Endometrium (tissue), 2 donors: ENCODE measurements at regions not wholly inside any gene's neighbourhood (a gene's known extent, or its start where the extent isn't known, plus 50 kb on each side); places are given as distances from the start of the nearest gene placed in this dataset.
"Not testable (repeated sequence)": the region's sequence is repeated elsewhere in the genome, so short reads cannot be mapped to it uniquely, and the experiment has no call there.

Source experiments
- FAIRE-seq: peaks from 2 replicates; lab custom pipeline; 2012; peaks lifted over from hg19 to GRCh38; lab: Jason Lieb, UNC
- donor health status: control.
- donor health status: control.

DNA sequence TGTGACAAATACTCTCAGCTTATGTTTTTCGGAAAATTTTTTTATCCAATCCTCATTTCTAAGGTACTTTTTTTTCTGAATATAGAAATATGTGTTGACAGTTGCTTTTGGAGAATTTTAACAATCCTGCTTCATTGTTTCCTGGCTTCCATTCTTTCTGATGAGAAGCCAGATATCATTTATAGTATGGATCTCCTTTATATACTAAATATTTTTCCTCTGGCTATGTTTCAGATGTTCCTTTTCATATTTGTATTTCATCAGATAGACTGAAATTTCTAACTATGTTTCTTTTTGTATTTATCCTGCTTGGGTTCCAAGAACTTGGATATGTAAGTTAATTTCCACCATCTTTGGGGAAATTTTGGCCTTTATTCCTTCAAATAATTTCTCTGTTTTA is 138.9 kb upstream of the CDH11 start:
- FAIRE-seq = no peak

DNA sequence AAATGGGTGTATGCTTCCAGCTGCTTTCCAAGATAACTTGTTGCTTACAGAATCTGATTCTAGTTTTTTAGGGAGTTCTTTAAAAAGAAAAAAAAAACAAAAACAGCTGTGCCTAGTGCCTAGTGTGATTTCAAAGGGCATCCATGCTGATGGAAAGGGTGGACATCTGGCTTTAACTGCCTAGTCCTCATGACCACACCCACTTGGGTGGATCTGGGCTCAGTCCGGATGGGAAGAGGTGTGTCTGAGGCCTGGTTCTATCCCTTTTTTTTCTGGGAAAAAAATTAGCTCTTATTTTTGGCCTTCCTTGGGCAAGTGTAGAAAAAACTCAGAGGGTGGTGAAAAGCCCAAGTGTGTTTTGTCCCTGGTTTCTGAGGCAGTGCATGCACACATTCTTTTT is 132.3 kb upstream of the CDH11 start:
- no peak for FAIRE-seq

DNA sequence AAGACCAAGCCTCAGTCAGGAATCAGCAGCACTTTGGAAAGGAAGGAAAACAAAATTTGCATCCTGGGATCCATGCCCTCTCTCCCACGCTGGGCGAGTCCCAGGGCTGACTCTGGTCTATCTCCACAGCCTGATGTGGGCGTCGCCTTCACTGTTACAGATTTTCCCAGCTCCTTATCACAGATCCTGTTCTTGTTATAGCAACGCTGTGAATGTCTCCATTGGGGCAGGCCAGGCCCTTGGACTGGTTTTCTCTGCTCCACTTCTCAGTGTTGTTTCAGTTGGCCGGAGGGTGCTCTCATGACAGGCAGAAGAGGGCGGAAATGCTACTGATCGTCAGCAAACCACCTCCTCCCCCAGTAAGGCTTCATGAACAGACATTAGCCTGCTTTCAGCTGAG is 127.9 kb upstream of the CDH11 start:
- peak; percentile 64 for FAIRE-seq

DNA sequence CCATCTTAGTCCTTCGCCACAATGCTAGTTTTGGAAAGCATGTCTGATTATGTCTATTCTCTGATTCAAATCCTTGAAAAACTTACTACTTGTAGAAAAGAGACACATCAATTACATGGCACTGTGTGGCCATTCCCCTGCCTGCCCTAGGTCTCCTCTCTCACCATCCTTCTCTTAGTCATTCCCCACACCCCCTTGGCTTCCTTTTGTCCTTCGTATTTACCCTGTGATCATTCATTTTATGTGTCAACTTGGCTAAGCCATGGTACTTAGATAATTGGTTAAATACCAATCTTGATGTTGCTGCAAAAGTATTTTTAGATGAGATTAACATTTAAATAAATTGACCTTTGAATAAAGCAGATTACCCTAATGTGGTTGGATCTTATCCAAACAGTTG is 122.9 kb upstream of the CDH11 start:
- FAIRE-seq = no peak

DNA sequence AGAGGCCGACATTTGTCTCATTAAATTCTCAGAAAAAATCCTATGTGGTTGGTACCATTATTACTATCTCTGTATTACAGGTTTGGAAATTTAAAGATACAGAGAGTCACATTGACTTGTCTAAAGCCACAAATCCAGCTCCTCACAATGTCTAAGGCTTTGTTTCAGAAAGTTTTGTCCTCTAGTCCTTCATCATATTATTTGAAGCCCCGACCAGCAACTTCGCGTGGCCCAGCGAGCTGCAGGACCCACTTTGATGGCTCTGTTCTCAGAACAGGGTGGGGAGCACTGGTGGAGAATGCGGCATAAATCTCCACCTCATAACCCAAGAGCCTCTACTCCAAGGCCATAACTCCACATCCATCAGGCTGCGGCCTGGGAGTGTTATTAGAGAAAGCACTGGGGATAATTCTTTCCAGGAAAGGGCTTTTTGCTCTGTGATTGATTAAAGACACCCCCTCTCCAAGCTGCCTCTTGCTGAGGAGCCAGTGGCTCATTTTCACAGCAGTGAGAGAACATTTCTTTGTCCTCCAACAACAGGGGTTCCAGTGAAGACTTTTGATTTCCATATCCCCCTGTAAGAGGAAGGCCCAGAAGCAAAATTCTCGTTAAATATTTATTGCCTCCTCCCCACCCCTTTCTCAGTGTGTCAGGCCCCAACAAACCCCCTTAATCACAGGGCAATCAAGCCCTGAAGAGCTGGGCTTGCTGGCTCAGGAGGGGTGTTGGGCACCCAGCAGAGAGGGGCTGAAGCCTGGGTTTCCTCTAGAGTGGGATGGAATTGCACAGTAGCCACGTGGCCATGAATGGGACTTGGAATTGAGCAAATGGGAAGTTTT is 113.7 kb upstream of the CDH11 start:
- FAIRE-seq = no peak

DNA sequence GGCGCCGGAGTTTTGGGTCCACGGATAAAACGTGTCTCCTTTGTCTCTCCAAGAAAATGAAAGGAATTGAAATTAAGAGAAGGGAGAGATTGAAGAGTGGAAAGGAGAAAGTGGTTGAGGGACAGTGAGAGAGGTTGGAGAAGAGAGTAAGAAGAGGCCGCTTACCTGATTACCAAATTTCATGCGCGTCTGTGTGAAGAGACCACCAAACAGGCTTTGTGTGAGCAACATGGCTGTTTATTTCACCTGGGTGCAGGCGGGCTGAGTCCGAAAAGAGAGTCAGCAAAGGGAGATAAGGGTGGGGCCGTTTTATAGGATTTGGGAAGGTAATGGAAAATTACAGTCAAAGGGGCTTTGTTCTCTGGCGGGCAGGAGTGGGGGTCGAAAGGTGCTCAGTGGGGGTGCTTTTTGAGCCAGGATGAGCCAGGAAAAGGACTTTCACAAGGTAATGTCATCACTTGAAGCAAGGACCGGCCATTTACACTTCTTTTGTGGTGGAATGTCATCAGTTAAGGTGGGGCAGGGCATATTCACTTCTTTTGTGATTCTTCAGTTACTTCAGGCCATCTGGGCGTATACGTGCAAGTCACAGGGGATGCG is 113.0 kb upstream of the CDH11 start:
- FAIRE-seq = not testable (repeated sequence)

DNA sequence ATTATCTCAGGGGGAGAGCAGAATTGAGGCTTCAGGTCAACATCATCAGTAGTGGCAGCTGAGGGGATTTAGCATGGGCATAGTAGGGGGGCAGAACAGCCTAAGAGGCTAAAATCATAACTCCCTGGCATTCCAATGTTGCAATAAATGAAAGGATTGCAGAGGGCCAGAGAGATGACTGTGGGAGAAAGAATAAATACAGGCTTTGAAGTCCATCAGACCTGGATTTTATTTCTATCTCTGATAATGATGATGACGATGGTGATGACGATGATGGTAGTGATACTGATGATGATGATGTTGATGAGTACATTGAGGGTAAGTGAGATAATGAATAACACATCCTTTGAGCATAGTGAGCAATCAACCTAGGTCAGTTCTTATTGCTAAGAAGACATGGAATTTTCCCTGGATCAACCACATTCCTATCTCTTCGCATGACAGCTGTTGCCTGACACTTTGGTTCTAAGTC is 107.4 kb upstream of the CDH11 start:
- no peak for FAIRE-seq

DNA sequence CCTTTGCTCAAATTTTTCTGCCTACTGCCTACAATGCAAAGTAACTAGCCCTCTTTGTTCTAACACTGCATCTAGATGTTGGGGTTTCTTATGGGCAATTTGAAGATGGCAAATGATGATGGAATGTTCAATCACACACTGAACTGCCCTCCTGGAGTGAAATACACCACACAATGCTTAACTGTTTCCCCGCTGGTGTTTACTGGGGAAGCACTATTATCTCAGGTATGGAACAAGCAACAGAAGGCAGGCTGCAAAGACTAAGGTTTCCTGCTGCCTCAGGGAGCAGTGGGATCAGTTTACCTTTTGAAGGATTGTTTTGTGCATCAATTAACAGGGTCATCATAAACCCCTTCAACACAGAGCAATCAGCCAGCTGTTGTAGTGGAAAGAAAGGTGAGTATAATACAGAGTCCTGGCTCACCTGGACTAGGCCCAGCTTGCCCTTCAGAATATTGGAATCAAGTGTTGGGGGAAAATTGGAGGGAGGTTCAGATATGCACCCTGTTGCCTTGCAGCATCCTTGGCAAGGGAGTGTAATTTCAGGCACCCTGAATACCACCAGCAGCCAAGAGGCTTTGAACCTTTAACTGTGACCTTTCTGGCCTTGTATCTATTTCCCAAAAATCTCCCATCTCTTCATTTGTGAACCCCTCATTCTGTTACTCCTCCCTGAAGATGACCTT is 105.4 kb upstream of the CDH11 start:
- no peak for FAIRE-seq

DNA sequence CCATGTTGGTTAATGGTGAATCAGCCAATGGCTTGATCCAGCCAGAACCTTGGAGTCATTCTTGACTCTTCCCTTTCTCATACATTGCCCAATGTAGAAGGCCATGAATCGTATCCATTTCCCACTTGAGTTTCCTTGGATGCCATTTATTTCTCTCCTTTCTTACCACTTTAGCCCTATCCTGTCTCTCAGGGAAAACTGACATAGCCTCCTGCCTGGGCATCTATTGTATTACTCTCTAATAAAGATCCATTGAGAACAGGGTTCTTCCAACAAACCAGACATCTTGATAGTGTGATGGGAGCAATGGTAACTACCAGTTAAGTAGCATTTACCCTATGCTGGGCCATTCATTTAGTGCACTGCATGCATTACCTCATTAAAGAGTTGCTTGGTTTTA is 104.2 kb upstream of the CDH11 start:
- FAIRE-seq = no peak

DNA sequence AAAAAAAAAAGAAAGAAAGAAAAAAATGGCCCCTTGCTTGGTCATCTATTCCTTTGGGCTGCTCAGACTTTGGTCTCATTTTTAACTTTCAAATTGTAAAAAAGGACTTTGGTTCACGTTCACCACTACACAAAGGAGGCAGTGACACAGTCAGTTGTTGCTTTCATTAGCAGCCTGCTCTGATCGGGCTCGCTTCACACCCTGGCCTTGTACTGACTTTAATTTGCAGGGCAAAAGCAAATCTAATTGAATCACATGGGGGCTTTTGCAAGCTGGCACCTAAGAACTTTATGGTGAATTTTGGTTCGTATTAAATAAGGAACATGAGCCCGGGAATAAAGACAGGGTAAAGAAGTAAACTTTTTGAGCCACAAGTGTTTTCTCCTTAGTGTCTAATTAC is 103.6 kb upstream of the CDH11 start:
- FAIRE-seq = no peak

DNA sequence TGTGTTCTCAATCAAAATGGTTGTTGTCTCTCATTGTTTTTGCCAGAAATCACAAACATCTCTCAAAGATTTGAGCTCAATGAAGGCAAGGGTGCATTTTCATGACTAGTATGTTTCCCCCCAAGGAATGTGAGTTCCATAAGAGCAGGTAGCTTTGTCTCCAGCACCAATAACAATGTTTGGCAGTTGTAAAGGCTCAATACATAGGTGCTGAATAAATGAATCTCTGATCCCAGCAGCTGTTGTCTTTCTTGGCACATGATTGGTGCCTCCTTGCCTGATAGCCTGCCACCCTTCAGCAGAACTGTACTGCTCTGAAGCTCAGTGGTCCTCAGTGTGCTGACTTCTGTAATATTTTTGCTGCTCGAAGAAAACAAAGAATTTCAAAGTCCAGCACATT is 103.1 kb upstream of the CDH11 start:
- no peak for FAIRE-seq

DNA sequence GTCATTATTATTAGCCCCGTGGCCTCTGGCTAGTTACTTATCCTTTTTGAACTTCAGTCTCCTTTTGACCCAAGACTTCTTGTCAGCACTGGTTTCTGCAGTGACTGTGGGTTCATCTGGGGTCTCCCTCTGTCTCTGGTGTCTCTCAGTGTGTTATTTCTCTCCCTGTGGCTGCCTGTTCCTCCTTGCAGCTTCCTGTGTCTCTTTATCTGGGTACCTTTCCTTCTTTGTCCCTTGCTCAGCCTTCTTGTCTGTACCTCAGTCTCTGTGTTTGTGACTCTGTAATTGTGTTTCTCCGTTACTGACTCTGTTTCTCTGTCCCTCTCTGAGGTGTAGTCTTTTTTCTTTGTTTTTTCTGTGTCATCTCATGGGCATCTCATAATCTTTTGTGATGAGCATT is 102.6 kb upstream of the CDH11 start:
- FAIRE-seq = no peak

DNA sequence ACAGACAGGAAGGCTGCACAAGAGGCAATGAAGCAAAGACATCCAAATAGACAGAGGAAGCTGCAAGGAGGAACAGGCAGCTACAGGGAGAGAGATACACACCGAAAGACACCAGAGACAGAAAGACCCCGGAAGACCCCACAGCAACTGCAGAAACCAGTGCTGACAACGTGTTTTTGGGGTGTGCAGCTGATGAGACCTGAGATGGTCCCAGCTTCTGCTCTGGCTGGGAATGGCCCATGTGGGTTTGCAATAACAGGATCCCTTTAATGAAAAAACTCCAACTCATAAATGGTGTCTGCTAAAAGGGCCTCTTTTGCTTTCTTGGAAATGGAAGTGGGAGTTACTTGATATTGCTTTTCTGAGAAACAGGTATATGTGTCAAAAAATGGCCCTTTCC is 101.5 kb upstream of the CDH11 start:
- no peak for FAIRE-seq

DNA sequence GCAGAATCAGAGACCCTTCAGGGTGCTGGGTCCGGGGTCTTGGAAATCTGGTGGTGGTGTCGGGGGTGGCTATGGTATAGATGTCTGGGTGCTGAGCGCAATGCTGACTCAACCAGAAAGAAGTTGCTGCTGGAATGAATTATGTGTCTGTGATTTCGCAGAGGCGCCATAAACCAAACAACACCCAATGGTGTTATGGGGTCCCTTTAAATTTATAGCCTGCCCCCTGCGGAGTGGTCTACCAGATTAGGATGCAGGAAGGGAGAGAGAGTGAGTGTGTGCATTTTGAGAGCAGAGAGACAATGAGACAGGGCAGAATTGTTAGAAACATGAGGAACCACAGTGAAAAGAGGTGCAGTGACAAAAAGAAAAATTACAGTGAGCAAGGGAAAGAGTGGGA is 100.7 kb upstream of the CDH11 start:
- no peak for FAIRE-seq

DNA sequence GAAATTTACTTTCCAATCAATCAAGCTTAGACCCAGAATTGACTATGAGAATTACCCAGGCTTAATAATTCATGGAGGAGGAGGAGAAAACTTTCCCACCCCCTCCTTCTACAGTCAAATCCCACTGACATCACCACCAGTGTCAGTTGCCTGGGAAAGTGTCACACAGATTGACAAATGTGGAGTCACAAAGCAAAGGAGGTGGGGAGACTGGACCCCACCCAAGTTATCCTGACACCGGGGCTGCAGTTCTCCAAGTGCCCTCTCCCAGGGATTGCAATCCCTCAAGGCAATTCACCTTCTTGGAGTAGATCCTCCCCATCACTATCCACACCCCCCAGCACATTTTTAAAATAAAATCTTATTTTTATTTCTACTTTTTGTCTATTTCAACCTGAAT is 100.2 kb upstream of the CDH11 start:
- FAIRE-seq = no peak

DNA sequence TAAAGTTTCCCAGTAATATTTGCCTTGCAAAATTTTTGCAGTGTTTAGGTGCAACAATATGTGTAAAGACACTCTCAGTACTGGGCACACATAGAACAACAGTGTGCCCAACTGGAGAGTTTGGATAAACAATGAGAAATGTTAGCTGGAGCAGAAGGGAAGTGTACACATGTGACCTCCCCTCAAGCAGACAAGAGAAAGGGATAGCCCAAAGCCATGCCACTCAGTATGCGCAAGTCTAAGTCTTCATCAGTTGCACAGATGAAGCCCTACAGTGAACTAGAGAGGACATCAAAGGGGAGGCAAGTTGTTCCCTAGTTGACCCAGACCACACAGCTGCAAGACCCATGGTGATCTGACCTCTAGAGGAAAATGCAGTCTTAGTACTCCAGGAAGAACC is 97.9 kb upstream of the CDH11 start:
- no peak for FAIRE-seq

DNA sequence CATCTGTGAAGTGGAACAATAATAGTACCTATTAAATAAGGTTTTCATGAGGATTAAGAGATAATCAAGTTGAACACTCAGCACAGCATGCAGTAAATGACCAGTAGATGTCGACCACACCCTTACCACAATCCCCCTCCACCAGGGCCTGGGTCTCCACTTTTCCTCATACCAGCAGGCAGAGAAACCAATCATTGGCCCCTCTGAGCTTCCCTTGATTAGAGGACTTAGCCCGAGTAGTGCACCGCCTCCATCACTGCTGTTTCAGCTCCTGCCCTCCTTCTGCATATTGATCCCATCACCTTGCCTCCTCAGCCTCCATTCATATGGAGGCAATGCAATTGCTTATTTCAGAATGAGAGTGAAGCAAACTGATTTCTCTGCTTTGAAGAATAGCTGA is 96.5 kb upstream of the CDH11 start:
- FAIRE-seq = no peak

DNA sequence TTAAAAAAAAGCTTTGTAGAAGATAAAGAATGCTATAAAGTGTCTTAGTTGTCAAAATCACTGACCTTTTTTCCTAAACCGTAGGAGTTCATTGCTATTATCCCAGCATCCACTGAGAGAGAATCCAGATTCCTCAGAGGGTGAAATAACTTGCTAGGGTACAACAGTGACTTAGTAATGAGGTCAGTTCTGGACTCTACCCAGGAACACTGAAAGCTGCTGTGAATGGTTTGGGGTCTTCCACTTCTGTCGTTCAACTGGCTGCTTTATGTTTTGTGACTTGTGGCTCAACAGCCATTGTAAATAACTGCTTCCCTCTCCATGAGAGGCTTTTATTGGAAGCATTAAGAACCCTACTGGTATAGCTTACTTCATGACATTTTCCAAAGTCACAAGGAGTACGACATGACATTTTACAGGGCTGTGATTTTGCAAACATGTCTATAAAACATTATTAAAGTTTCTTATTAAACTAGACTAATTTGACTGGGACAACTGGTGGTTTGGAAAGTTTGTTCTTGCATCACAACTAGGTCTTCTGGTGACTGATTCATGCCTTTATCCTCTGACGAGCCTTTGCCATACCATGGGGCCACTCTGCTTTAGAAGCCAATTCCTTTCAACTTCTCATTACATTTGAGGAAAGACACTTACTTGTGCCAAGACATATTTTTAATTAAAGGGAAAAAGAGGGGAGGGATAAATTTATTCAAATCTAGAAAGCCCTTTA is 92.2 kb upstream of the CDH11 start:
- no peak for FAIRE-seq

DNA sequence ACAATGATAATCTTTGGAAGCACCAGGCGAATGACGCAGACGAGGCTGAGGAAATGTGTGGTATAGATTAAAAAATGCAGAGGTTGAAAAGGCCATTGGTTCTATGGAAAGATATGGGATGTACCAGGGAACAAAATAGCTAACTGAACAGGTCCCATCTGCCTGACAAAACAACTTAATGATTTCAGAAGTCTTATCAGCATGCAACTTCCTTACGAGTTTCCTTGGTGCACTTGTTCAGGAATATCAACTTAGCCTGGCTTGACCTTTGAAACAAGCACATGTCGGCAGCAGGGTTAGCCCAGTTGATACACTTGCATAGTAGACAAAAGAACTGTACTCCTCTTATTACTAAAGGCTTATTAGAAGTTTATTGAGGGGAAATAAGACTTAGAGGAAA is 90.9 kb upstream of the CDH11 start:
- FAIRE-seq = no peak

DNA sequence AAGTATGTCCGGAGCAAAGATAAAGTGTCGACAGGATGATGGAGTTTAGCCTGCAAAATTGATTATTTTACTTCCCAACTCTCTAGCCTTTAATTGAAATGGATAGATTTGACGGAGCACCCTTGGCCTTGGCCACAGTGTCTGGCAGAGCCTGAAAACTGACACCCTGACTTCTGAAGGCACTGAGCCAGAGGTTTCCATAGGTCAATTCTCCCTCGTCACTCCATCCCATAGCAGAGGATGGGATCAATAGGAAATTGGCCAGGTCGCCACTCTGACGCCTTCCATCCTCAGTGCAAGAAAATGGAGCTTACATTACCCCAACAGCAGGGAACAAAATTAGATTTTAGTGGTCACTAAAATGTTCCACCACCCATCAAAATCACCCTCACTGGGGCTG is 90.4 kb upstream of the CDH11 start:
- no peak for FAIRE-seq

DNA sequence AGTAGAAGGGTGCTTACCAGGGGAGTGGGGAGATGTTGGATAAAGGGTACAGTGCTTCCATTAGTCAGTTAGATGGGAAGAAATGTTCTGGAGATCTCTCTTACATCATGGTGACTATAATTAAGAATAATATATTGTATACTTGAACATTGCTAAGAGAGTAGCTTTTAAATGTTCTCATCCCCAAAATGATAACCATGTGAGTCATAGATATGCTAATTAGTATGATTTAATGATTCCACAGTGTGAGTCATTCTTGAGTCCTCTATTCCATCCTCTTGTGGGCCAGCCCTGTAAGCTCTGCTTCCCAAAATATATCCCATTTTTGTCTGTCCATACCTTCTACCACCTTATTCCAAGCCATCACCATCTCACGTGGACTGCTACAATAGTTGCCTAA is 80.6 kb upstream of the CDH11 start:
- FAIRE-seq = no peak

DNA sequence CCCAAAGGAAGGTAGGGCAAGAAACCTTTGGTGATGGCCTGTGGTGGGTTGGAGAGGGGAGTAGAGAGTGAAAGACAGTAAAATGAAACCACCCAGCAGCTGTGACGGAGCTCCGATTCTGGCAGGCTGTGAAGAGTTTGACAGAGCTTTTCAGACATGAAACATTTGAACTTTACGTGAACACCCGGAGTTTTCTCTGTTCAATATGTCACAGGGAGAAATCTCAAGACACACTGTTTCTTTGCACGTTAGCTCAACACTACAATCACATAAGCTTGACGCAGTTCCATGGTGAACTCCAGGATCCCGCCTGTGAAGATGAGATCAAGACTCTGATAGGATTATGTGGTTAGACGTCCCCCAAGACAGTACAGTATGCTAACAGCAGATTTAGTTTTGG is 79.6 kb upstream of the CDH11 start:
- FAIRE-seq = no peak

DNA sequence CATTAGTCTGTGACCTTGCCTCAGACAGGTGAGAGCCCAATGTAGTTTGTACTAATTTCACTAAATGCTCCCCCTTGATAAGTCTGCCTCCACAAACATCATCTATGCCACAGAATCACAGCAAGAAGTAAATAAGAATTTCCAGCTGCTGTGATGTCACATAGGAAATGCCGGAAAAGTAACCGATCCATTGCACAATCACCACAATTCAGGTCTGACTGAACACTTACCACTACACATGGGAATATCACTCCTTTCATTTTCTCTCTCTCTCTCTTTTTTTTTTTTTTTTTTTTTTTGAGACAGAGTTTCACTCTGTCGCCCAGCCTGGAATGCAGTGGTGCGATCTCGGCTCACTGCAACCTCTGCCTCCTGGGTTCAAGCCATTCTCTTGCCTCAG is 79.0 kb upstream of the CDH11 start:
- no peak for FAIRE-seq
